Immature natural killer cell (primary cell): ENCODE measurements at regions not wholly inside any gene's neighbourhood (a gene's known extent, or its start where the extent isn't known, plus 50 kb on each side); places are given as distances from the start of the nearest gene placed in this dataset.
A peak's percentile ranks its signal among the peaks of the same experiment; 100 is the strongest.

Source experiments
- DNase-seq, 3 donors: peaks; one replicate each; pipeline ENCODE4 v3.0.0; 2022; ENCODE audit warnings: mixed read lengths in 1 of 3
- H3K27ac Mint-ChIP-seq, 6 donors: one replicate each; pipeline ENCODE4 v1.8.0; 2020; ENCODE audit warnings: mixed read lengths in 6 of 6, mild to moderate bottlenecking in 5 of 6, inconsistent platforms in 4 of 6, moderate library complexity in 3 of 6
- H3K27me3 Mint-ChIP-seq, 3 donors: one replicate each; pipeline ENCODE4 v1.8.0; 2020 to 2021; ENCODE audit warnings: low read depth in 3 of 3, mild to moderate bottlenecking in 3 of 3, mixed read lengths in 3 of 3, moderate library complexity in 3 of 3, inconsistent platforms in 1 of 3
- H3K36me3 Mint-ChIP-seq, 3 donors: one replicate each; pipeline ENCODE4 v1.8.0; 2020; ENCODE audit warnings: mixed read lengths in 3 of 3, inconsistent platforms in 2 of 3, mild to moderate bottlenecking in 2 of 3
- H3K4me1 Mint-ChIP-seq, 2 donors: one replicate each; pipeline ENCODE4 v1.8.0; 2020; ENCODE audit warnings: inconsistent platforms in 2 of 2, mild to moderate bottlenecking in 2 of 2, mixed read lengths in 2 of 2, moderate library complexity in 1 of 2
- H3K4me3 Mint-ChIP-seq, 5 donors: one replicate each; pipeline ENCODE4 v1.8.0; 2020; ENCODE audit warnings: mild to moderate bottlenecking in 5 of 5, mixed read lengths in 5 of 5, inconsistent platforms in 3 of 5, moderate library complexity in 3 of 5
- H3K9me3 Mint-ChIP-seq, 6 donors: one replicate each; pipeline ENCODE4 v1.8.0; 2020; ENCODE audit warnings: mild to moderate bottlenecking in 6 of 6, mixed read lengths in 6 of 6, inconsistent platforms in 4 of 6, moderate library complexity in 3 of 6

GRCh38 chr16:85544668-85545067 is 68.5 kb upstream of the GSE1 start:
- Mint-ChIP-seq H3K27me3 (peaks cover 0 to 8% (median 0%) of the 10 kb centered on the region in 3 donors), H3K27ac (no peak overlapping the region), H3K4me1 (peaks cover 0 to 5% of the 10 kb centered on the region in 2 donors), H3K9me3 (peaks cover 0 to 3% (median 0%) of the 10 kb centered on the region in 6 donors), H3K36me3 (no peaks in the 10 kb centered on the region), H3K4me3 (no peak overlapping the region)
- DNase-seq = no peak

- Mint-ChIP-seq H3K27ac (no peak overlapping the region), H3K36me3 (no peaks in the 10 kb centered on the region), H3K4me3 (no peak overlapping the region), H3K9me3 (no peaks in the 10 kb centered on the region), H3K27me3 (peaks cover 0 to 9% (median 0%) of the 10 kb centered on the region in 3 donors), H3K4me1 (peaks cover 0 to 5% of the 10 kb centered on the region in 2 donors)
- no peak for DNase-seq
Observed at GRCh38 chr16:85545227-85545818, 67.8 kb upstream of the GSE1 start.

GRCh38 chr16:85546585-85547447 is 66.3 kb upstream of the GSE1 start:
- no peak overlapping the region for H3K4me3 Mint-ChIP-seq
- H3K9me3 Mint-ChIP-seq = no peaks in the 10 kb centered on the region
- H3K4me1 Mint-ChIP-seq = peaks cover 5 to 9% of the 10 kb centered on the region in 2 donors
- peaks cover 0 to 5% (median 4%) of the 10 kb centered on the region in 3 donors for H3K27me3 Mint-ChIP-seq
- H3K36me3 Mint-ChIP-seq = no peaks in the 10 kb centered on the region
- no peak for DNase-seq
- no peak overlapping the region for H3K27ac Mint-ChIP-seq

- Mint-ChIP-seq H3K4me1 (peaks cover 8 to 17% of the 10 kb centered on the region in 2 donors), H3K27ac (peak overlapping the region in 1 of 6 donors; percentile 13), H3K27me3 (peaks cover 3 to 10% (median 9%) of the 10 kb centered on the region in 3 donors), H3K4me3 (no peak overlapping the region), H3K36me3 (no peaks in the 10 kb centered on the region), H3K9me3 (no peaks in the 10 kb centered on the region)
- no peak for DNase-seq
Observed at GRCh38 chr16:85548375-85548774, 64.7 kb upstream of the GSE1 start.

- Mint-ChIP-seq H3K9me3 (no peaks in the 10 kb centered on the region), H3K4me3 (no peak overlapping the region), H3K27ac (no peak overlapping the region), H3K36me3 (no peaks in the 10 kb centered on the region), H3K27me3 (peaks cover 14 to 22% (median 21%) of the 10 kb centered on the region in 3 donors), H3K4me1 (peaks cover 16 to 25% of the 10 kb centered on the region in 2 donors)
- no peak for DNase-seq
Observed at GRCh38 chr16:85549766-85550421, 63.2 kb upstream of the GSE1 start.

- peaks cover 16 to 25% of the 10 kb centered on the region in 2 donors for H3K4me1 Mint-ChIP-seq
- no peaks in the 10 kb centered on the region for H3K36me3 Mint-ChIP-seq
- no peak overlapping the region for H3K4me3 Mint-ChIP-seq
- no peaks in the 10 kb centered on the region for H3K9me3 Mint-ChIP-seq
- no peak overlapping the region for H3K27ac Mint-ChIP-seq
- peaks cover 20 to 28% (median 27%) of the 10 kb centered on the region in 3 donors for H3K27me3 Mint-ChIP-seq
- no peak for DNase-seq
Observed at GRCh38 chr16:85550422-85550864, 62.7 kb upstream of the GSE1 start.

GRCh38 chr16:85550953-85551924 is 61.9 kb upstream of the GSE1 start:
- peaks cover 17 to 25% of the 10 kb centered on the region in 2 donors for H3K4me1 Mint-ChIP-seq
- H3K27ac Mint-ChIP-seq = peak overlapping the region in 5 of 6 donors; percentile 71 to 91 (median 86)
- peaks cover 0 to 2% (median 0%) of the 10 kb centered on the region in 6 donors for H3K9me3 Mint-ChIP-seq
- H3K36me3 Mint-ChIP-seq = no peaks in the 10 kb centered on the region
- peaks cover 26 to 35% (median 33%) of the 10 kb centered on the region in 3 donors for H3K27me3 Mint-ChIP-seq
- DNase-seq = peak; percentile 44 to 54 (median 50)
- peak overlapping the region; percentile 50 to 80 (median 76) for H3K4me3 Mint-ChIP-seq

GRCh38 chr16:85552980-85553435 is 60.1 kb upstream of the GSE1 start:
- Mint-ChIP-seq H3K4me3 (peak overlapping the region; percentile 75 to 88 (median 86)), H3K9me3 (peaks cover 0 to 2% (median 0%) of the 10 kb centered on the region in 6 donors), H3K4me1 (peaks cover 26 to 35% of the 10 kb centered on the region in 2 donors), H3K27ac (peak overlapping the region; percentile 74 to 95 (median 92)), H3K36me3 (no peaks in the 10 kb centered on the region), H3K27me3 (peaks cover 36 to 45% (median 44%) of the 10 kb centered on the region in 3 donors)
- no peak for DNase-seq

- peaks cover 36 to 48% (median 45%) of the 10 kb centered on the region in 3 donors for H3K27me3 Mint-ChIP-seq
- peaks cover 0 to 2% (median 0%) of the 10 kb centered on the region in 6 donors for H3K9me3 Mint-ChIP-seq
- H3K4me1 Mint-ChIP-seq = peaks cover 32 to 40% of the 10 kb centered on the region in 2 donors
- no peaks in the 10 kb centered on the region for H3K36me3 Mint-ChIP-seq
- peak overlapping the region; percentile 97 to 99 (median 98) for H3K27ac Mint-ChIP-seq
- H3K4me3 Mint-ChIP-seq = peak overlapping the region; percentile 90 to 99 (median 94)
- DNase-seq = peak; percentile 87 to 88 (median 87)
Observed at GRCh38 chr16:85553436-85554113, 59.5 kb upstream of the GSE1 start.

GRCh38 chr16:85554114-85554888 is 58.8 kb upstream of the GSE1 start:
- Mint-ChIP-seq H3K27ac (peak overlapping the region; percentile 97 to 99 (median 98)), H3K4me1 (peaks cover 39 to 48% of the 10 kb centered on the region in 2 donors), H3K27me3 (peaks cover 38 to 50% (median 48%) of the 10 kb centered on the region in 3 donors), H3K36me3 (no peaks in the 10 kb centered on the region), H3K4me3 (peak overlapping the region; percentile 90 to 99 (median 94)), H3K9me3 (peaks cover 0 to 2% (median 0%) of the 10 kb centered on the region in 6 donors)
- peak; percentile 92 to 93 (median 92) for DNase-seq

- peaks cover 0 to 2% (median 0%) of the 10 kb centered on the region in 6 donors for H3K9me3 Mint-ChIP-seq
- peaks cover 38 to 50% (median 48%) of the 10 kb centered on the region in 3 donors for H3K27me3 Mint-ChIP-seq
- peak overlapping the region; percentile 95 to 100 (median 99) for H3K27ac Mint-ChIP-seq
- peaks cover 47 to 56% of the 10 kb centered on the region in 2 donors for H3K4me1 Mint-ChIP-seq
- H3K4me3 Mint-ChIP-seq = peak overlapping the region; percentile 94 to 99 (median 98)
- H3K36me3 Mint-ChIP-seq = no peaks in the 10 kb centered on the region
- DNase-seq = peak; percentile 82 to 84 (median 83)
Observed at GRCh38 chr16:85554889-85555718, 58.0 kb upstream of the GSE1 start.
